LNCaP clone FGC (cell line): ENCODE measurements at regions not wholly inside any gene's neighbourhood (a gene's known extent, or its start where the extent isn't known, plus 50 kb on each side); places are given as distances from the start of the nearest gene placed in this dataset.

ENCODE experiments used
- DNase-seq: peaks from one replicate; pipeline ENCODE4 v3.0.0-alpha.2; 2011; ENCODE audit warnings: low read depth
- H3K4me3 ChIP-seq: 2 replicates; pipeline ENCODE4 v1.5.1; 2011; ENCODE audit warnings: mild to moderate bottlenecking, low read depth, low read length, control low read depth
- TF ChIP-seq, protein P1 (sequence below): IDR thresholded peaks from 2 replicates; pipeline ENCODE4 v1.5.1; 2012; ENCODE audit warnings: mild to moderate bottlenecking; ENCODE audit not compliant: control insufficient read depth, insufficient read depth; ENCODE audit errors: extremely low read depth

DNA sequence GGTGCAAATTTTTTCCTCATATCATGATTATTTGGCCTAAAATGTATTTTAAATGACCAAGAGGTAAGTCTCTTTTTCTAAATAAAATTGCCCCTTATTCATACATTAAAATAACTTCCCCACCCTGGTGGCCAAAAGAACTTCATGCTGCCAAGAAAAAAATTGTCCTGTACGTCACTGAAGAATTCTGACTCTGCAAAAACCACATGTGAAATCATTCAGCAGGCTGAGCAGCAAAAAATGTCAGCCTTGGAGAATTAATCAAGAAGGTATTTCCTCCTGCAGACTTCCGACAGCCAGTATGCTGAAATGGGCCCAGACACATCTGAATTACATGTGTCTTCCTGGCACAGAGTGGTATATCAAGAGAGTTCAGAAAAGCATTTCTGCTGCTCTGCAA lies 94.6 kb upstream of the HMHB1 start:
- DNase-seq = no peak
- no peak overlapping the region for H3K4me3 ChIP-seq
- TF ChIP-seq, protein P1, sequence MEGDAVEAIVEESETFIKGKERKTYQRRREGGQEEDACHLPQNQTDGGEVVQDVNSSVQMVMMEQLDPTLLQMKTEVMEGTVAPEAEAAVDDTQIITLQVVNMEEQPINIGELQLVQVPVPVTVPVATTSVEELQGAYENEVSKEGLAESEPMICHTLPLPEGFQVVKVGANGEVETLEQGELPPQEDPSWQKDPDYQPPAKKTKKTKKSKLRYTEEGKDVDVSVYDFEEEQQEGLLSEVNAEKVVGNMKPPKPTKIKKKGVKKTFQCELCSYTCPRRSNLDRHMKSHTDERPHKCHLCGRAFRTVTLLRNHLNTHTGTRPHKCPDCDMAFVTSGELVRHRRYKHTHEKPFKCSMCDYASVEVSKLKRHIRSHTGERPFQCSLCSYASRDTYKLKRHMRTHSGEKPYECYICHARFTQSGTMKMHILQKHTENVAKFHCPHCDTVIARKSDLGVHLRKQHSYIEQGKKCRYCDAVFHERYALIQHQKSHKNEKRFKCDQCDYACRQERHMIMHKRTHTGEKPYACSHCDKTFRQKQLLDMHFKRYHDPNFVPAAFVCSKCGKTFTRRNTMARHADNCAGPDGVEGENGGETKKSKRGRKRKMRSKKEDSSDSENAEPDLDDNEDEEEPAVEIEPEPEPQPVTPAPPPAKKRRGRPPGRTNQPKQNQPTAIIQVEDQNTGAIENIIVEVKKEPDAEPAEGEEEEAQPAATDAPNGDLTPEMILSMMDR = no peak

- DNase-seq = no peak
- TF ChIP-seq, protein P1 = no peak
- H3K4me3 ChIP-seq = no peak overlapping the region
Observed at GRCh38 chr5:143716881-143717280, 95.1 kb upstream of the HMHB1 start.

DNA sequence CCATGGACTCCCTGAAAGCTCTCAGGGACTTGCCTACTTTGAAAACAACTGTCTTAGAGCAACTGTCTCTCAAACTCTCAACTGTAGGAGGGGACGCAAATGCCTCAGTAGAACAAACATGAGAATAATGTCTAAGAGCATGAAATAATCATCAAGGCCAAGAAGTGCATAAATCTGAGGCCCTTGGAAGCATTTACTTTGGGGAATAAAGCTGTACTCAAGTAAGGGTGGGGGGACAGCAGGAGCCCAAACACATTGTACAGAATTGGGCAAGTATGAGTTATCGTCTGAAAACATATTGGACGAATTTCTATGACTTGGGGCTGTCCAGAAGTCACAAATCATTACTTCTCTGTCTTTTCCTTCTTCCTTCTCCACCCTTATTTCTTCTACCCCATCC lies 96.3 kb upstream of the HMHB1 start:
- TF ChIP-seq, protein P1 = no peak
- H3K4me3 ChIP-seq = no peak overlapping the region
- no peak for DNase-seq

- no peak overlapping the region for H3K4me3 ChIP-seq
- TF ChIP-seq, protein P1 = no peak
- no peak for DNase-seq
Observed at GRCh38 chr5:143714629-143715028, 97.3 kb upstream of the HMHB1 start.

DNA sequence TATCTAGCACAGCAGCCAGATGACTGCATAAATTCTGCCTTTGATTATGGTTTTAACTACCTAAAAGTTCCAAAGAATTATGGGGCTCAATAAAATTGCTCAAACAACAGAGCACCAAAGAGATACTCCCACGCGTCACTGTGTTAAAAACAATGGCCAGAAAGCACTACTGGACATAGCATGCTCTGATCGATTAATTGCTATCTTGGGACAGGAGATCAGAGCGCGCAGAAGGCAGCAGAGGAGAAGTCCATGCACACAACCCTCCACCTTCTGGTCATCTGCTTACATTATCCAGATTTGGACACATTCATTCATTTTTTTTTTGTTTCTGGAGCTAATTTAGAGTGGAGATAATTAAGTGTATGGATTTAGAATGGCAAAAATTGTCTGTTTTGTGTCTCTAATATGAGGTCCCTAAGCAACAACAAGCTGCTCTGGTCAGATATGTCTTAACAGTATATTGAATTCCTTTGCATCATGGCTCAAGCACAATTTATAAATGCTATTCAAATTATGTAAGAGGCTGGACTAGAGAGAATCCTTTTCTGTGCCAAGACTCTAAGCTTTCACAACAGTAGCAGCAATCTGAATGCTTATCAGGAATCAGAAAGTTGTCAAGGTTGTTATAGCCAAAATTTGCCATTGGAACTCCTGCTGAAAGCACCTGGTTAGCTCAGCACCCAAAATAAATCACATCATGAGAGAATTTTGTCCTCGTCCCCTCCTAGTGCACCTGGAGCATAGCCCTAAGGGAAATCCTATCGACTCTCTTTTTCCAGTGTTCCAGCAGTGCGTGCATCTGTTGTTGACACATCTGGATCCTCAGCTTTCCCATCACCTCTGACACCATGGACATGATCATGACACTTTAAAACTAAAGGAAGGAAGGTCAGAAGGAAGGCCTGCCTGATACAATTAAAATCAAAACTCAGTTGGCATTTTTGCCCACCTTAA lies 98.6 kb upstream of the HMHB1 start:
- TF ChIP-seq, protein P1 = no peak
- no peak for DNase-seq

GRCh38 chr5:143708672-143709071 lies 103.3 kb upstream of the HMHB1 start:
- H3K4me3 ChIP-seq = no peak overlapping the region
- TF ChIP-seq, protein P1 = no peak
- DNase-seq = no peak

More for the DNA sequence above, 98.6 kb upstream of the HMHB1 start:
- no peak overlapping the region for H3K4me3 ChIP-seq
